ENCODE measurements at regions not wholly inside any gene's neighbourhood (a gene's known extent, or its start where the extent isn't known, plus 50 kb on each side); places are given as distances from the start of the nearest gene placed in this dataset.
"Not testable (repeated sequence)": the region's sequence is repeated elsewhere in the genome, so short reads cannot be mapped to it uniquely, and the experiment has no call there.

DNA sequence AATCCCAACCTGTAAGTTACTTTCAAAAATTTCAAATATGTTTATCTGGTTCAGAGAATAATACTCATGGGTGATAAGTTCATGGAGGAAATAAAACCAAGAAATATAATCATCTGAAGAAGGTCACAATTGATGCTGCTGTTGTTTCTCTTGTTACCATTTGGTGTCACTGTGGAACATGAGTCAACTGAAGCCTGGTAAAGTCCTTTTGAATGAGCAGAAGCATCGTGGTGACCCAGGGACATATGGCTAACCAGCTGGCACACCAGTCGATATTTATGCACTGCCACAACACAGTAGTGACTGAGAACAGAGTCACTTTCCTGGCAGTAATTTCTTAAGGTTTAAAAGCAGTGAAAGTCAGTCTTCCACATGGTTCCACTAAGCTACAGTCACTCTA is 612.9 kb upstream of the TLE4 start:
- no peak for DNase-seq

DNA sequence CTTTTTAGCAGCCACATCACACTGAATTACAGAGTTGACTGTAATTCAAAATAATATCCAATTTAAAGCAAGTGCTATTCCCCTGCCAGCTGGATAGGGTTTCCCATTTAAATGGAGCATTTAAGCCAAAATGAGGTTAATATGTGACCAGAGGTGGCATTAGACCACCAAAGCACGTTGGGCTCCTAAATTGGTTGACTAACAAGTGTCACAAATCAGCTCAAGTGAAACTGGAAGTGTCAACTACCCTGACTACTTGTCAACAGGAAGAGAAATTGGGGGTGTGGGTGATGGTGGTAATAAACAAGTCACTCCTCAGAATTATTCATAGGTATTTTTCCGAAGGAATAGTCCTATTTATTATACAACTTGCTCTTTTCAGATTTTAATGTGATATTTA is 609.6 kb upstream of the TLE4 start:
- DNase-seq, result no peak

DNA sequence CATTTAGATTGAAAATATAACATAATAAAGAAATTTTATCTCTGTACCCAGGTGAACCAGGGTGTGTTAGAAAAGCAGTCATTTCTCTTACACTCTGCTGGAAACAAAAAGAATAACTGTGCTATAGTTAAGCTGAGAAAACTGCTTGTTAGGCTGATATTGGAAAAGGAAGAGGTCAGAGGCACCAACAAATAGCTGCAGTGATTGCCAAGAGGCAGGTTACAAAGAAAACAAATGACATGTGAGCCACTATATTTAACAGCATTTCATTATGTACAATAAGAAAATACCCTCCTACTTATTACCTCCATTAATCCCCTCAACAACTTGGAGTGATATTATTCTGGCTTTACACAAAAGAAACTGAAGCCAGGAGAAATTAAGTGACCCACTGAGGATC is 607.9 kb upstream of the TLE4 start:
- no peak for DNase-seq

DNA sequence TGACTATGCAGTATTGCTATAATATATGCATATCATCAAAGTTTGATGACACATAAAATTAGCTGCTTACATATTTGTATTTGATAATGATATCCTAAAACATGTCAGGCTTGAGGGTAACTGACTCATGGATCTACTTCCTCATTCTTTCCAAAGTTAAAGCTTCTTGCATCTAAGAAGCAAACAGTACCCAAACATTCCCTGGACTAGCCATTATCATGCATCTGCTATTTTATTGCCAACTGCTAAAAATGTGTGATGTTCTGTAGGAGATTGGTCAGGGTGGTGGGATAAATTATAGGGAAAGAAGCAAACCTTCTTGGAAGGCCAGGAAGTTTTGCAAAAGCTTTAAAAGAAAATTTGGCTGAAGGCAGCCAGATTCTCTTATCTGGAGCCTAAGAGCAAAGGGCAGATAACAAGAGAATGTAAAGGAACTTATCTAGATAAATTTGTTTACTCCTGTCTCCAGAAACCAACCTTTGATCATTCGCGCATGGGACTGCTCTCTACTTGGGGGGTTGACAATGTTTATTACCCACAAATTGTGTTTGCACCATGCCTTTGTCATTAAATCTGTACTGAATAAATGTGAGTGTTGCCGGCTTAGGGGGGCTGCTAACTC is 604.1 kb upstream of the TLE4 start:
- no peak for DNase-seq

DNA sequence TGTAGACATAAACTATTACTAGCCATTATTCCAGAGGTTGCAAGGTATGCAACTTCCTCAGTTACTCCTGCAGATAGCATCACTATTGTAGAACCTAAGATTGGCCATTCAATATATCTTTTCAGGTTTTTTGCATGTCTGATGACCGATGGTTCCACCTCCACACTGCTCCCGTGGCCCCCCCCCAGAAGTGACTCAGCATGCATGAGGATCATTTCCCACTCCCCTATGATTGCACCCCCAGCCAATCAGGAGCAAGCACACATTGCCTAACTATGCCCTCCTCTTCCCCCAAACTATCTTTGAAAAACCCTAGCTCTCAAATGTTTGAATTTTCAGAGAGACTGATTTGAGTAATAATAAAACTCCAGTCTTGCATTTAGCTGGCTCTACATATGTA is 601.4 kb upstream of the TLE4 start:
- no peak for DNase-seq

DNA sequence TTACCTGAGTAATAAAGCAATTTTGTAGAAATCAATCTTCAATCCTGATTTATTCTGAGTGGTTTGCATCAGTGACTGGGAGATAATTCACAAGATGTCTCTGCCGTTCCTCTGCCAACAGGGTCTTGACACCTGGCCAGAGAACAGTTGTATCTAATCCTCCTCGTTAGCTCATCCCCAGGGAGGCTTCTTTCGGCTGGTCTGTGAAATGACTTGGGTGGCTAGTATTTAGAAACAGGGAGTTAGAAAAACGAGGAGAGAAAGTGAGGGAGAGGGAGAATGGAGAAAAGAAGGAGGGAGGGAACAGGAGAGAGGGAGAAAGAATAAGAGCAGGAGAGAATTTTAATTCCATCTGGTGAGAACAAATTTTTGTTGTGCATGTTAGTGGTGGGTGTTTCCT is 600.2 kb upstream of the TLE4 start:
- DNase-seq, result no peak

DNA sequence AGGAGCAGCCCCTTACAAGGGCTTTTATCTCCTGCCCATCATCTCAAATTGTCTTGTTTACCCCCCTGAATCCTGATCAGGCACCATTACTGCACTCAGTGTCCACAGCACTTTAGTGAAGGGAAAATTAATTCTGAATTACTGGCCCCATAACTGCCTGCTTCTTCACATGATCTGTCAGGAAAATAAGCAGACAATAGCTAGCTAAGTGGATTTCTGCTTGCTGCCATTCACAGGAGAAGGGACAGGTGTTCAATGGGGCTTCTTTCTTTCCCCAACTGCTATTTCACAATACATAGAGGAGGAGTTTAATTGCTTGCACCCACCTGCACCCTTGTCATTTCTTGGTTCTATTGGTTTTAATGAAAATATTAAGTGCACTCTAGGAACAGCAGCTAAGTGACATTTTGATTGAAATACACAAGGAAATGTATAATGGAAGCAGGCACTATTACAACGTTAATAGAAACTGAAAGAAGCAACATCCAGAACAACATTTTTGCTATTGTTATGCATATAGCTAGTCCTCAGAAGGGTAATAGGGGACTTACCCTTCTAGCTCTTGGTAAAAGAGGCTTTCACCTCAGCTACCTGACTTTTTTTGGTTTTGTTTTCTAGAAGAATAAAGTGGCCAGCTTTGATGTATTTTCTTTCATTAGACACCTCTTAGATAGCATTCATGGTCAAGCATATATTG is 599.3 kb upstream of the TLE4 start:
- no peak for DNase-seq

DNA sequence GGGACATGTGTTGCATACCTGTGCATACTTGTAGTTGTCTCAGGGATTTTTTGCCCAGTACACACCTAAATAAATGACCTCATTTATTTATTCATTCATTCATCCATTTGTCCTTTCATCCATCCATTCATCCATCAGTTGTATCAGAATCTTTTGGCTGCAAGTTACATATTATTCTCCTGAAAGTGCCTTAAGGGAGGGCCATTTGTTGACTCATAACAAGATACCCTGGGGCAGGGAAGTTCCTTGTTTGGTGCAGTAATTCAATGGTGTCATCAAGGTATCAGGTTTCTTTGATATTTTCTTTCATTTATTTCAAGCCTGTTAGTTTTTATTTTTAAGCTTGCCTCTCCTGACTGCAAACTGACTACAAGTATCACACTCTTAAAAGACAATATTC is 597.9 kb upstream of the TLE4 start:
- no peak for DNase-seq

DNA sequence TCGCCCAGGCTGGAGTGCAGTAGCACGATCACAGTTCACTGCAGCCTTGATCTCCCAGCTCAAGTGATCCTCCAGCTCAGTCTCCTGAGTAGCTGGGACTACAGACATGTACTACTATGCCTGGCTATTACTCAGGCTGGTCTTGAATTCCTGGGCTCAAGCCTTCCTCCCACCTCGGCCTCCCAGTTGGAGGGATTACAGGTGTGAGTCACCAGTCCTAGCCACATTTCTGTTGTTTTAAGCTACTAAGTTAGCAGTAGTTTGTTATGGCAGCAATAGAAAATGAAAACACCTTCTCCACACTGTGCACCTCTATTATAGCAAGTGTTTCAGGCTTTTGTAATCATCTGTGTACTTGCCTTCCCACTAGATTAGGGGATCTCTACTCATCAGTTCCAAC is 588.9 kb upstream of the TLE4 start:
- DNase-seq, result no peak

DNA sequence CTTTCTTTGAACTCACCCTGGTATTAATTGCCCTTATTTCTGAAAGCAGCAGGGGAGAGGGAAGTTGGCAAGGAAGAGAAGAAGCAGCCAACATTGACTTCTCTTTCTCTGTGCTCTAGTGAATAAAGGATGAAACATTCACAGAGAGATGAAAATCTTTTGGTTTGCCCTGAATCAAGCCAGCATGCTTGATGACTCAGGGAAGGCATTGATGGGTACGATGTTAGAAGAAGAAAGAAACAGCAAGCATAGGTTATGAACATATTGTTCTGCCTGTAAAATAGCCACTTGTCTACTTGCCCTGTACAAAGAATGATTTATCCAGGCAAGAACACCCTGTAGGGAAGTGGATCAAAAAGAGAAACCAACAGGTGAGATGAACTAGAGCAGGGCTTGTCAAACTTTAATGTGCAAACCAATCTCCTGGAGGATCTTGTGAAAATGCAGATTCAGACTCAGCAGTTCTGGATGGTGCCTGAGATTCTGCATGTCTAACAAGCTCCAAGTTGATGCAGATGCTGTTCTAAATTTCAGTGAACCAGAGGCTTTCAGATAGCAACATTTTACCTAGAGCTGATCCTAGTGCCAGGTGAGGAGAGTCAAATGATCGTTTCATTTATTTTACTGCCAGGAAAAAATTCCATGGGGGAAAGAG is 586.6 kb upstream of the TLE4 start:
- no peak for DNase-seq

DNA sequence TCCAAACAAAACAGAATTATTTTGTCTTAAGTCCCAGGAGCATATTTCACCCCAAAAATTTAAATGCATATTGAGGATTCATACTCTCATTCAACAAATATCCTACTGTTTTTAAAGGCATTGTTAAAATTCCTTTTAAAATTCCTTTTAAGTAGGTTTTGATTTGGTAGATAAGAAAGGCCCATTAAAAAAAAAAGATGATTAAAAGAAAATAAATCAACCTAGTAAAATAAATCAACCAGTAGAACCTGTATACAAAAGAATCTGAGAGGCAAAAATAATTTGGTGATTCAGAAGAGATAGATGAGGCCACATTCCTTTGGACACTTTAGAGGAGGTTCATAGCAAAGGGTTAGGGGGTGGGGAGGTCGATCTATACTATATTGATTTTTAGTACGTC is 585.3 kb upstream of the TLE4 start:
- no peak for DNase-seq

DNA sequence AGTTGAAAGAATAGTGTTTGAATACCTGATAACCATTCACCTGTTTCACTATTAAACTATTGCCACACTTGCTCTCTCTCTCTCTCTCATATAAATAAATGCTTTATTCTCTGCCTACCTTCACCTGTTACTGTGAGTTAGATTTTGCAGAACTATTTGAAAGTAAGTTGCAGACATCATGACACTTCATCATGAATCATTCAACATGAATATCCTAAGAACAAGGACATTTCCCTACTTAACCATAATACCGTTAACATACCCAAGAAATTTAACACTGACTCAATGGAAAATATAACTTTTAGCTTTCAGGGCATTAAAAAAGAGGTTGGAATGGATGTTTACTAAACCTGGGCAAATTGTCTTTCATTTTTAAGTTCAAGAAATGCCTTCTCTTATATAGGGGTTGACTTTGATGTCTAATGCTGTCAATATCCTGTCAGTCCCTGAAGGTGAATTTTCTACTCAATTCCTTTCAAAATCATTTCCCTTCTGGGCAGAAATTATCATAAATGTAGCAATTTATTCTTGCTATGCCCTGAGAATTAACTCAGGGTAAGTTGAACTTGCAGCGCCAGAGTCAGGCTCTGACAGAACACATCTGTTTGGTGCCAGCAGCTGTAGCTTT is 582.6 kb upstream of the TLE4 start:
- DNase-seq, result no peak

DNA sequence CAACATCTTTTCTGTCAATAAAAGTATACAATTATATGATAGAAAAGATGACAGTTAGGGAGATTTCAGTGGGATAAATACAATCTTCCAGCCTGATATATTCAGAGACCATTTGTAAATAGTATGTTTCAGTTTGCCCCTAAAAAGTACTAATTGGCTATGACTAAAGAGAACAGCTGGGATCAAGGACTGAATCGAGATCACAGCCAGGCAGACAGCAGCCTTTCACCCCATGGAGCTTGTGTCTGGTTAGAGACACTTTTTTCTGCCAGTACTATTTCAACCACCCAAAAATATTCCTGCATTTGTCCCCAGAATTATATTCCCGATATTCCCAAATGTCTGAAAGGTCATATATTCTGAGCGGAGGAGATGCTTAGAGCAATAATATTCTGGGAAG is 577.3 kb upstream of the TLE4 start:
- no peak for DNase-seq

DNA sequence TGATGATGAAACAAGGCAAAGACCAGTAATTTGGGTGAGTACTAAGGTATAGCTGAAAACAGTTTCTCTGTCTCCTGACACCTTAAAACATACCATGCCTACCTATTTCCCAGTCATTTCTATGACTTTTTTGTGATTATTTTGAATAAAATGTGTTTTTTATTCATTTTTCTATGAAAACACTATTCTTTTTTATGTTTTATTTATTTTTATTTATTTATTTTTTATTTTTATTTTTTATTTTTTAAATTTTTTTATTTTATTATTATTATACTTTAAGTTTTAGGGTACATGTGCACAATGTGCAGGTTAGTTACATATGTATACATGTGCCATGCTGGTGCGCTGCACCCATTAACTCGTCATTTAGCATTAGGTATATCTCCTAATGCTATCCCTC is 576.8 kb upstream of the TLE4 start:
- DNase-seq, result not testable (repeated sequence)

DNA sequence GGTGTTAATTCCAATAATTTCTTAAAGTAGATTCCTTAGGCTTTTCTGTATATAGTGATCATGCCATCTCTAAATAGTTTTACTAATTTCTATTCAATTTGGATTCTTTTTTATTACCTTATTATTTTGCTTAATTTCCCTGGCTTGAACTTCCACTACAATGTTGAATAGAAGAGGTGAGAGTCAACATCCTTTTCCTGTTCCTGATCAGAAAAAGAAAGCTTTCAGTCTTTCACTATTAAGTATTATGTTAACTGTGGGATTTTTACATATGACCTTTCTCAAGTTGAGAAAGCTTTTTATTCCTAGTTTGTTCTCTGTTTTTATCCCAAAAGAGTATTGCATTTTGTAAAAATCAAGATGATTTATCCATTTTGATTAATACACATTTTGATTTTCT is 574.5 kb upstream of the TLE4 start:
- no peak for DNase-seq

DNA sequence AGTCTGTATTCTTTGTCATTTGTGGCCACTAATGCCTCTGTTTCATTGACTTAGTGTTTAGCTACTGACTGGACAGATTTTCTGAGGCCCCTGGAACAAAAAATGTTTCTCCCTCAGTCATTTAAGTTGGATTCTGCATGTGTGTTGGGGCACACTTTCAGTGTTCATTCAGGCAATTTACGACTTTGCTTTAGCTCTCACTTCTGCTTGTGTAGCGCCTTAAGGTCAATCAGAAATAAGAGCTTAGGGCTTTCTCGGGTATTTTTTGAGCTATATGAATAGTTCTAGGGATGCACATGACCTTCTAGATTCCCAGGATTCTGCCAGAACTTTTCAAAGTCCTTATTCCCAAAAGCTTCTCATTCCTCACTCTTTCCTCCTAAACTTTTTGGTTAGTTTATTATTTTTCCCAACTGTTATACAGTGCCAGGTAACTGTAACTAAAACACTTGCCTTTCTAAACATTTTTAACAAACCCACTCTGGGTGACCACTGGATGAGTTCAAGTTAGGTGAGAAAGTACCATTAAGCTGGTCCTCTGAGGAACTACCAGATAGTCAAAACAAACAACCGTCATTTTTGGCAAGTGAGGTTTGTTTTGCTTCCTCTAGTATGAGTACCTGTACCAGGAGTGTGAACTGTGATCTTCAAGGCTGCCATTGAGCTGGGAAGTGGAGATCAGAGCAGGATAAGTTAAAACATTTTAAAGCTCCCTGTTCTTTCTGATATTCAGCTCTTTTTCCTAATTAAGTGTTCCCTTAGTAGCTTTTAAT is 571.3 kb upstream of the TLE4 start:
- no peak for DNase-seq

DNA sequence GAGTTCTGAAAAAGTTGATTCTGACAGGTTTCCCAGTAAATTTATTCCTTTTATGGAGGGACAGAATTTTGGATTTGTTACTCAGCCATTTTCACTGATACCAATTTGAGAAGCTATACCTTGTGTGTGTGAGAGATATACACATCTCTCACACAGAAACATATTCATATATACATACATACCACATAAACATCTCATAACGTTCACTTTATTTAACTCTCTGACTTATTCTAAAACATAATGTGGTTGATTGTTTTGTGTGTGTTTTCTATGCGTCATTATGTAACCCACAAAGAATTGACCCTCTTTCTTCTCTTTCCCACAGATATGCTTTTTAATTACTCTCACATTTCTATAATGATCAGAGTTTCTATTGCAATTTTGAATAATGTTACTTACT is 570.8 kb upstream of the TLE4 start:
- DNase-seq, result no peak

DNA sequence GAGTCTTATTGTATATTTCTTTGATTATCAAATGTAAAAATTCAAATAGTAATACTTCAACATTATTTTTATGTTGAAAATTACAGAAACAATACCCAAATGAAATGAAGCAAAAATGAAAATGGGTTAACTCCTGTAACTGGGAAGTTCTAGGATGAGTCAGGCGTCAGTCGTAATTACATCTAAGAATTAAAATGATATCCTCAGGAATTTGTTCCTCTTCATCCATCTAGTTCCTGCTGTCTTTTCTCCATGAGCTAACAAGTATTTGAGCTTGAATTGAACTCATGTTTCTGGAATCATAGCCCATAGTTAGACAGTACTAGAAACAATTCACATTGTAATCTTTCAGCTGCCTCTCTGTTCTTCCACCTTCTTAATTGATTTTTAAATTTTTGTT is 568.3 kb upstream of the TLE4 start:
- DNase-seq, result no peak

DNA sequence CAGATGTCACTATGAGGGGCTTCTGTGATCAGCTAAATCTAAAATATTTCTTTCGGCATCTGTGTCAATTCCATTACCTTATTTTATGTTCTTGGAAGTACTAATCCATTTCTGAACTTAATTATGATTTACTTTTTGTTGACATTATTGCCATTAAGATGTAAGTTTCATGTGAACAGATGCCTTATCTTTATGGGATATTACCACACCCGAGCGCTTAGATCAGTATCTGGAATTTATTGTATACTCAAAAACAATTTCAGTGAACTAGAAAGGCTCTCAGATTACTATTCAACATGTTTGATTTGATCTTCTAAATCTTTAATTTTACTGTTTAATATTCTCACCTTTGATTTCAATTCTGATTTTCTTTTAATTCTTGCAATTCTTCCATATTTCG is 567.7 kb upstream of the TLE4 start:
- no peak for DNase-seq

DNA sequence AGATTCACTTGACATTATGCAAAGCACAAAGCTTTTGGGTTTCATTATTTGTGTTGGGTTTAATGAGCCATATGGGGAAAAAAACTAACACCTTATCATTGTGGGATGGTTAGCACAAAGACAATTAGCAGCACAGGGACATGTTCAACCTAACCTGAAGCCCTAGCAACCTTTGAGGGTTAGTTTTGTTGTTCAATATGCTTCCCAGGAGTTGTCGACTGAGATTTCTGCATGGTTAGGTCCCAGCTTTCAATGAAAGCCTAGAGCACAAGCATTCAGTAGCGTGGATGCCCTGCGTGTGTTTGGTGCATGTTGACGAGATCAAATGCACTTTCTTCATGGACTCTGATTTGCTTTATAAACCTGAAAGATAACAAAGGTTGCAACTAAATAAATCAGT is 565.2 kb upstream of the TLE4 start:
- DNase-seq, result no peak

DNA sequence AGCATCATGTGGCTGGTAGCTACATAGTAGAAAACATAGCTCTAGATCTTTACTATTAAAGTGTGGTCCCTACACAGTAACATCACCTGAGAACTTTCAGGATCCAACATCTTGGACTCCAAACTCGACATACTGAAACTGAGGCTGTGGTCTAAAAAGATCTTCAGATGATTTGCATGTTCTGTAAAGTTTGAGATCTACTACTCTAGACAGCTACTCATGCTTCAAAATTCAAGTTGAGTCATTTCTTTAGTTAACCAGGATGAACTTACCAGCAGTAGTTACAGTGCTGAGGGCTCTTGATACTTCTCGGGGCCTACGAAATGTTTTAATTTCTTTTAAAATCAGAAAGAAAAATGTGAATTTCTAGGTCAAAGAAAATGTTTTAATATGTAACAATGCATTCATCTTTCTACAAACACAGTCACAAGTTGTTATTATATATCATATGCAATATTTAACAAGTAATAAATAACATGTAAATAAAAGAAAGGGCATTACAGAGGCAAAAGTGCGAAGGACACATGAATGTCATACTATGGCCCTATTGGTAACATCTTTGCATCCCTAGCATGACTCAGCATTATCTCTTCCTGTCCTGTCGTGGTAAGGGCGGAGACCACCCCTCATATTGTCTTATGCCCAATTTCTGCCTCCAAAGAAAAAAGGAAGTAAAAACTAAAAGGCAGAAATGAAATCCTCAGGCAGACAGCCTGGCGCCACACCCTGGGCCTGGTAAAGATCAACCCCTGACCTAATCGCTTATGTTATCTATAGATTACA is 563.9 kb upstream of the TLE4 start:
- DNase-seq, result no peak
